Prostate gland (tissue), 2 donors: ENCODE measurements at regions not wholly inside any gene's neighbourhood (a gene's known extent, or its start where the extent isn't known, plus 50 kb on each side); places are given as distances from the start of the nearest gene placed in this dataset.

Experiments
- CTCF ChIP-seq, 4 experiments: fragments of 200-600 bp in 2 of 4; fragments of 450-650 bp in 2 of 4; sonication (generic) in 2 of 4; IDR thresholded peaks; 1 replicate in 3 of 4; 2 replicates in 1 of 4; pipeline ENCODE4 v1.5.1; 2016 to 2019; ENCODE audit warnings: antibody characterized with exemption in 4 of 4, mild to moderate bottlenecking in 2 of 4, moderate library complexity in 2 of 4
- POLR2A ChIP-seq: fragments of 450-650 bp; IDR thresholded peaks from one replicate; pipeline ENCODE4 v1.6.1; 2016; ENCODE audit warnings: antibody characterized with exemption, mild to moderate bottlenecking
- POLR2AphosphoS5 ChIP-seq: sonication (generic); formaldehyde crosslinking; IDR thresholded peaks from one replicate; pipeline ENCODE4 v1.6.1; 2017; ENCODE audit warnings: antibody characterized with exemption

DNA sequence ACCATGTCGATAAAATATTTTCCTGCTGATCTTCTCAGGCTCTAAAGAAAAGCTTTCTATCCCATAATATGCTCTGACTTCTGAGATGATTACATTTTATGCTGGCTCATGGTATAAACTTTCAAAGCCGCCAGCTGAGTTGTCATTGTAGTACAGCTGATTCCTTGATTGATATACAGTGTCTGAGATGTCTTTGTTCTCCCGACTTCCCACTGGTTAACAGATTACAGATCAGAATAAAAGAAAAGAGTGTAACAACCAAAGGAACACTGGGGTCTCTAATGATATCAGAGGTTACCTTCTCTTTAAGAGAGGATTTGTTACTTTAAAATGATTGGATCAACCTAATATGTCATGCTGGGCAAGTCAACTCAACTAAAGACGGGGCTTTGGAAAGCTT is 485.4 kb upstream of the LRRC7 start:
- TF ChIP-seq CTCF (IDR thresholded peaks at IDR 0.05), result no peak
- no peak for TF ChIP-seq POLR2A
- TF ChIP-seq POLR2AphosphoS5, result no peak
